OCI-LY3 (cell line): ENCODE measurements at regions not wholly inside any gene's neighbourhood (a gene's known extent, or its start where the extent isn't known, plus 50 kb on each side); places are given as distances from the start of the nearest gene placed in this dataset.

Experiments used
- EZH2phosphoT487 ChIP-seq: fragments of 200-600 bp; shearing (Covaris generic); IDR thresholded peaks from 2 replicates; pipeline ENCODE4 v1.6.1; 2018; ENCODE audit warnings: antibody characterized with exemption, mixed run types, low read depth
- TF ChIP-seq, protein P1 (sequence below): fragments of 200-600, 300-600 bp; sonication (generic); IDR thresholded peaks from 2 replicates; pipeline ENCODE4 v1.5.1; 2014; ENCODE audit warnings: antibody characterized with exemption, low read length, low read depth

- TF ChIP-seq, protein P1, sequence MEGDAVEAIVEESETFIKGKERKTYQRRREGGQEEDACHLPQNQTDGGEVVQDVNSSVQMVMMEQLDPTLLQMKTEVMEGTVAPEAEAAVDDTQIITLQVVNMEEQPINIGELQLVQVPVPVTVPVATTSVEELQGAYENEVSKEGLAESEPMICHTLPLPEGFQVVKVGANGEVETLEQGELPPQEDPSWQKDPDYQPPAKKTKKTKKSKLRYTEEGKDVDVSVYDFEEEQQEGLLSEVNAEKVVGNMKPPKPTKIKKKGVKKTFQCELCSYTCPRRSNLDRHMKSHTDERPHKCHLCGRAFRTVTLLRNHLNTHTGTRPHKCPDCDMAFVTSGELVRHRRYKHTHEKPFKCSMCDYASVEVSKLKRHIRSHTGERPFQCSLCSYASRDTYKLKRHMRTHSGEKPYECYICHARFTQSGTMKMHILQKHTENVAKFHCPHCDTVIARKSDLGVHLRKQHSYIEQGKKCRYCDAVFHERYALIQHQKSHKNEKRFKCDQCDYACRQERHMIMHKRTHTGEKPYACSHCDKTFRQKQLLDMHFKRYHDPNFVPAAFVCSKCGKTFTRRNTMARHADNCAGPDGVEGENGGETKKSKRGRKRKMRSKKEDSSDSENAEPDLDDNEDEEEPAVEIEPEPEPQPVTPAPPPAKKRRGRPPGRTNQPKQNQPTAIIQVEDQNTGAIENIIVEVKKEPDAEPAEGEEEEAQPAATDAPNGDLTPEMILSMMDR, result no peak
- no peak for TF ChIP-seq EZH2phosphoT487
Measured at GRCh38 chr4:66842026-66842723, 703.1 kb downstream of the CENPC start.
